Keratinocyte (primary cell): ENCODE measurements at regions not wholly inside any gene's neighbourhood (a gene's known extent, or its start where the extent isn't known, plus 50 kb on each side); places are given as distances from the start of the nearest gene placed in this dataset.

Source experiments
- CTCF ChIP-seq, 3 experiments: IDR thresholded peaks in 1 of 3; conservative IDR thresholded peaks in 1 of 3; optimal IDR thresholded peaks in 1 of 3; 2 replicates in 2 of 3; 3 replicates in 1 of 3; pipeline versions ENCODE3 to v1.5.1; 2011; ENCODE audit warnings: low read length in 3 of 3, mild to moderate bottlenecking in 3 of 3, moderate library complexity in 2 of 3, control low read depth in 1 of 3, inconsistent platforms in 1 of 3; ENCODE audit not compliant: insufficient read depth in 2 of 3; ENCODE audit errors: extremely low read depth in 1 of 3
- EZH2 ChIP-seq: IDR thresholded peaks from one replicate; pipeline ENCODE4 v1.6.1; 2012; ENCODE audit warnings: inconsistent platforms, mild to moderate bottlenecking, low read length, moderate library complexity

- no peak for TF ChIP-seq CTCF (optimal IDR thresholded peaks at IDR 0.05 in 1 of 3, IDR thresholded peaks at IDR 0.05 in 1 of 3, conservative IDR thresholded peaks at IDR 0.05 in 1 of 3; ENCODE audit: extremely low read depth in 1 of 3, insufficient read depth in 2 of 3, low read length in 3 of 3)
- no peak for TF ChIP-seq EZH2
These were observed 92.4 kb upstream of the CDH10 start for GRCh38 chr5:24737163-24737562.
